Muscle of arm (tissue), 1 donor: ENCODE measurements at regions not wholly inside any gene's neighbourhood (a gene's known extent, or its start where the extent isn't known, plus 50 kb on each side); places are given as distances from the start of the nearest gene placed in this dataset.

Experiments used
- DNase-seq: peaks from one replicate; pipeline ENCODE4 v3.0.0-alpha.2; 2013

DNA sequence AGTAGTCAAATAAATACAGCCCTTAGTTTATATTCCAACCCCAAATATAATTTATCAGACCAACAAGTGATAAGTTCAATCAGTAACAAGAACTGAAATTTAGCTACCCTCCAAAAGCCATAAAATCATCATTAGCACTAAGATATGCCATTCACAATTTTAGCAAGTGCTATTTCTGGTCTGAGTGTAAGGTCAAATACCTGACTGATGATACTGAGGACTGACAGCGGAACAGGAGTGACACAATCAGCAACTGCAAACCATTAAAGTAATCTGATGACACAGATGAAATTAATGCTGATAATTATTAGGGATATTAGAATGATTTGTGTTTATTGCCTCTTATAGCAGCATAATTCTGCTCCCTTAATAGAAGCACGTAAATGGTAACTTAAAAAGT is 152.7 kb upstream of the SPHKAP start:
- DNase-seq = no peak

DNA sequence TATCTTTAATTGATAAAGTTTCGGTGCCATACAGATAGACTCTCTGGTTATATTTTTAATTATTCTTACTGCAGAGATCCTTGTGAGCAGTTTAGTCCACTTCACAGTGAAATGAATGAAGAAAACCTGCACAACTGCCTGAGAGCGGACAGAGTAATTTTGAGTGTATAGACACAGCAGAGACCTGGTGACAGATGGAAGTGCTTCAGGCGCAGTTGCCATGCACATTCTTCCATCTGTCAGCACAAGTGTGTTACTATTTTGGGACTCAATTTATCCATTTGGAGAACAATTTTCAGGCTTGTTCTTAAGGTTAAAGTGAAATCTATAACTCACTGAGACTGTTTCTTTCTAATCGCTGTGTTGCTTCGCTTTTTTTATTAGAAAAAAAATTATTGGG is 147.8 kb upstream of the SPHKAP start:
- no peak for DNase-seq

DNA sequence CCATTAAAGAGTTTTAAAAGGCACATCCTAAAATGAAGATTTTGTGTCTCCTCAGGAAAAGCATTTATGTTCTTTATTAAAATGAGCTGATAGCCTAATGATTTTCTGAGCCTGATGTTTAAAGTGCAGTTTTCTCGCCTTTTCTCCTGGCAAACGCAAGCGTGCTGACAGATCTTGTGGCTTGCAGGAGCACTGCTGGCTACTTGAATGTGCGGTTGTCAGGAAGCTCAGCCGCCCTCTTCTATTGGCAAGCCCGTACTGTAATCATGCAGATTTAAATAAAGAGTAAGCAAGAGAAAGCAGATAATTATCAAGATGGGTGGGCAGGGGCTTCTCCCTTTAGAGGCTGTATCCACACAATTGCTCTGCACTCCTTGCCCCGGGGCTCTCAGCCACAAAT is 139.5 kb upstream of the SPHKAP start:
- DNase-seq = no peak

DNA sequence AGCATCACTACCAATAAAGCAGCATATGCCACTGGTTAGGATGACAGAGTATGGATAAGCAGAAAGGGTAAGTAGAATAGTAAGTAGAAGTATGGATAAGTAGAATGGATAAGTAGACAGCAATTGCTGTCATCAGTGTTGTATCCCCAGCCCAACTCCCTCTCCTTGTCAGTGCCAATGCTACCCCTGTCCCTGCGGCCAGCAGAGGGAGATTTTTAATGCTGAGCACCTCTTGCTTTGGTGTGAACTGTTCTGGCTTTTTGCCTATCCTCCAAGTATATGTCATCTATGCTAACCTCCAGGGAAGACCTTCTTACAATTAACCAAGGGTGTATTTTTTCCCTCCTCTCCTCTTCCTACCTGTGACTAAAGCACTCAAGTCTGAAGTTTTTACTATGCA is 136.7 kb upstream of the SPHKAP start:
- peak; percentile 3 for DNase-seq

DNA sequence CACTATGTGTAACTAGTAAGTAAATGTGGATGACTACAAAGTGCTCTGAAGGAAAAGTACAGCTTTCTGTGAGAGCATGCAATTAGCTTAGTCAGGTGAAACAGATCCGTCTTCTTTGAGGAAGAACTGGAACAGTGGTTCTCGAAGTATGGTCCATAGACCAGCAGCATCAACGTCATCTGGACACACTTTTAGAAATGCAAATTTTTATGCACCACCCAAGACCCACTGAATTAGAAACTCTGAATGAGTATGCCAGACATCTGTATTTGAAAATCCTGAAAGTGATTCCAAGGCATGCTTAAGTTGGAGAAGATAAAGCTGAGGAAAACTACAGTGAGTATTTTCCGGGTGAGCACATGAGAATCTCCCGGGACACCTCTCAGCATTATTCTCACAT is 130.7 kb upstream of the SPHKAP start:
- no peak for DNase-seq

DNA sequence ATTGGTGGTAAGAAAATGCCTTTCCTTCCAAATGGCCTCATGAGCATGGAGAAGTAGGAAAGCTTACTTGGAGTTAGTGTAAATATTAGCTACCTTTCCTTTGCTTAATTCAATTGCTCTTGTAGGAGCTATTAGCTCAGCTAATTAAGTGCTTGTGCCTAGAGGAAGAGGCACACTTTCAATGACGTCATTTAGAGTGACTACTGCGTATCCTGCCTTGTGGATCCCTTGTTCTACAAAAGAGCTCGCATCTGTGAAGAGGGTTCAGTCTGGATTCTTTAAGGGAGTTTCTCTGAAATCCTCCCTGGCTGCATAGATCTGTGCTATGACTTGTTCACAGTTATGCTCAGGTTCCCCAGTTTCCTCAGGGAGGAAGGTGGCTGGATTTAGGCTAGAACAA is 122.5 kb upstream of the SPHKAP start:
- DNase-seq = no peak

DNA sequence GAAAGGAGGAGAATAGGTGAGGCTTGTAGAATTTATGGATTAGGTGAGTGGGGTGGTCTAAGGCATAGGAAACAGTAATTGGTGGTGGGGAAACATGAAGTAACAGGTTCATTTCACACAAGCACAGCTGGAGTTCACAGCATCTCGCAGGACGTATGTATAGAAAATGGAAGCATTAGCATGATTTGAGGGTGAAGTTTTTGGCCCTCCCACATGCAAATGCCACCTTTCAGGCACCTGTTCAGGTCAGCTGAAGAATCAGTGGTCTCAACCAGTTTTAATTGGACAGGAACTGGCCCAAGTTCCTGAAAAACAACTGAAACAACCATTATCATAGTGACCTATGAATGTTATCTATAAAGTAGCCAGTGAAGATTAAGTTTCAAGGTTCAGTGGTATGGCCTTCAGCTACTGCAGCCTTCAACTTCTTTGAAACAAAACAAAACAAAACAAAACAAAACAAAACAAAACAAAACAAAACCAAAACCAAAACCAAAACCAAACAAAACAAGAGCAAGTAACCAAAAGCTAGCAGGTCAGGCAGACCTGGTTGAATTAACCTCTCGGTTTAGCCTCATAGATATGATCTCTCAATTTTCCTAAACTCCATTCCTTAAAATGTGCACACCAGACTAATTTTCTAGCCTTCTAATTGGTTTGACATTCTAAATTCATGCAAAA is 102.1 kb upstream of the SPHKAP start:
- DNase-seq = no peak

DNA sequence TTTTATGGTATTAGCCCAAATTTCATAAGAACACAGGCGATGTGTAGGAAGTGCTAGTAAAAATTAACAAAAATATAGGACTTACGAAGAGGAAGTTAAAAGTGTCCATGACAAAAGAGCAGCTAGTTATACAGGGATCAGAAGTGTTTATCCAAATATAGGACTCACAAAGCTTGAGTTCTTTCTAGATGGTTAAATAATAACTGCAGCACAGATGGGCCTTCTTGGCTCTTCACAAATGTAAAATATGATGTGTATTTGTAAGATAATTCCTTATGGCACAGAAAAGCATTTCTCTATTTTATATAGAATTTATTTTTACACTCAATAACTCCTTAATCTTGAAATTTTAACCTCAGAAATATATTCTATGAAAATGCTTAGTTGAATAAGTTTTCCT is 100.9 kb upstream of the SPHKAP start:
- DNase-seq = no peak

DNA sequence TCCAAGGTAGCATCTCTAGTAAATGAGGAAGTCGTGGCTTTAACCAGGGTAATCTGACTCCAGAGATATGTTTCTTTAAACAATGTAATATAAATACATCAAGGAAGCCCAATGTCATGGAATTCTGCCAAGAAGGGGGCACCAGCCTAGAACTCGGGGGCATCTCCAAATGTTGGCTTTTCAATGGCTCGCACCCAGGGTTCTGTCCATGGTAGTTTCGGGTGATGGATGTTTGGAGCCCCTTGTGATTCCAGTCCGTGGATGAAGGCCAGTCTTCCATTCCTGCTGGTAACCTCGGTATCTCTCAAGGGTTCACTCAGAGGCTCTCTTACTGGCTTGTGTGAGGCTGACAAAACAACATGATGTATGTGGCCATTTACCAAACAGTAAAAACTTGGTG is 91.7 kb upstream of the SPHKAP start:
- DNase-seq = no peak

DNA sequence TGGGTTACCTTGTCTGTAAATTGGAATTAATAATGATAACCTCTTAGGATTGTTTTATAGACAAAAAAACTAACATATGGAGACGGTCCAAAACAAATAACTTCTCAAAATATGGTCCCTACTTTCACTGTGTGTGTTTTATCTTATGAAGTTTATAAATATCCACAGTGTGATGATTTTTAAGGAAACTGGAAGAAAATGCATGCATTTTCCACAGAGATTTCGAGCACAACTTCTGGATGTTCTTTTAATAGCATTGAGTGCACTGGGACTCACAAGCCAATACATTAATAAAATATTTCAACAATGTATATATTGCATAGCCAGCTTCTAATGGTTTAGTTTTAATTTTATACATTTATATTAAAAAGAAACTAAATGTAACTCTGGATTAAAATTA is 87.9 kb upstream of the SPHKAP start:
- no peak for DNase-seq

DNA sequence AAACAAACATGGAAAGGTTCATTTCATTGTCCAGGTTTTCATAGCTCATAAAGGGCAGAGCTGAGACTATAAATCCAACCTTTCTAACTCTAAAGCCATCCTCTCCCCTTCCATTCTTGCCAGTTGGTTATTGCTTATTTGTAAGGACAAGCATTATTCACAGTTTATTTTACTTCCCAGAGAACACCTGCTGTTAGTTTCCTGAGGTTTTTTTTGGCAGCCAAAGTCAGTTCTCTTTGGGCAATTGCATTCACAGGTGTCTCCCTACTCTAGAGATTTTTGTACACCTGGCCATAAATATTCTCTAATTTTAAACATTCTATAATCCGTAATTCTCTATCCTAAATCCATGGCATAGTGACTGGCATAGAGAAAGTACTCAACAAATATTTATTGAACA is 87.3 kb upstream of the SPHKAP start:
- no peak for DNase-seq

DNA sequence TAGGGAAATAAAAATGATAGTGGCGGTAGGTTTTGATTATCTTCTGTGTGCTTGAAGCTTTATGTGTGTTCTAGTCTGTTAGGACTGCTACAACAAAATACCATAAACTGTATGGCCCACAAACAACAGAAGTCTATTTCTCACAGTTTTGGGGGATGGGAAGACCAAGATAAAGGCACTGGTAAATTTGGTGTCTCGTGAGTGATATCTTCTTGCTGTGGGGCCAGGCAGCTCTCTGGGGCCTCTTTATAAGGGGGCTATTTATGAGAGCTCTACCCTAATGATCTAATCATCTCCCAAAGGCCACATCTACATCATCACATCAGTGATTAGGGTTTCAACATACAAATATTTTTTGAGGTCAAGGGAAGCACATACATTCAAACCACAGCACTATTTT is 86.8 kb upstream of the SPHKAP start:
- DNase-seq = no peak

DNA sequence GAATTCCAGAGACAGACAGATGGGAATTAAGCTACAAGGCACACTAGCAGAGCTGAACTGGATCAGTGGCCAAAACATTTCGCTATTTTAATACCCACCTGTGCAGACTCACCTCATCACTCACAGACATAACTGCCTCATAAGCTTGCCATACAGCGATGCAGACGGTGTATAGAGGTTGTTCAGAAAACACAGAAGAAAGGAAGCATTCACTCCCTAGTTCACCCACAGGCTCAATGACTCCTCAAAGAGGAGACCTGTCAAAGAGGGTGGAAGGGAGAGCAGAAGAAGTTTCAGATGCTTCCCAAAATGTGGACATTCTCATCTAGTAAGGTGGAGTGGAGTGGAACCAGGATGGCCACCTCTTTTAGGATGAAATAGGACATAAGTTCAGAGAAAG is 81.7 kb upstream of the SPHKAP start:
- DNase-seq = no peak

DNA sequence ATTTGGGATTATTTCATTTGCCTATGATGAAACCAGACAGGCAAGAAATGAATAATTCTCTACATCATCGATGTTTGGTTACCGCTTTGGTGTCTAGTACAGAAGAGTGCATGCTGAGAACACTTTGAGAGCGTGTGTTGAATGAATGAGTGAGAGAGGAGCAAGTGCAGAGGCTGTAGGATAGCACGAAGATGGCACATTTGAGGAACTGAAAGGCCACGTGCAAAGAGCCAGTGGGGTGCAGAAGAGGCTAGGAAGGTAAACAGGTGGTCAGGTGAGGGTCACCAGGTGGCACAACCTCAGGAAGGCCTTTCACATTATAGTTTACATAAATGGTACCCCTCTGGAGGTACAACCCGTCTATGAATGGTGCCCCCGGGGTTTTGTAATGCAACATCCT is 80.1 kb upstream of the SPHKAP start:
- no peak for DNase-seq

DNA sequence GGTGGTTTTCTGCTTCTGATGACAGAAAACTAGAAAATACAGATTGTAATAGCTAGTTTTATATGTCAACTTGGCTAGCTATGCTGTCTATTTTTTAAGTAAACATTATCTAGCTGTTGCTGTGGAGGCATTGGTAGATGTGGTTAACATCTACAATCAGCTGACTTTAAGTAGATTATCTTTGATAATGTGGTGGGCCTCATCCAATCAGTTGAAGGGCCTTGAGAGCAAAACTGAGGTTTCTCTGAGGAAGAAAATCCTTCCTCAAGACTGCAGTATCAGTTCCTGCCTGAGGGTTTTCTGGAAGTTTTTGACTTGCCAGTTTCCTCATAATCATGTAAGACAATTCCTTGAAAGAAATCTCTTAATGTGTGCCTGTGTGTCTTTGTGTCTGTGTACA is 75.9 kb upstream of the SPHKAP start:
- DNase-seq = no peak

DNA sequence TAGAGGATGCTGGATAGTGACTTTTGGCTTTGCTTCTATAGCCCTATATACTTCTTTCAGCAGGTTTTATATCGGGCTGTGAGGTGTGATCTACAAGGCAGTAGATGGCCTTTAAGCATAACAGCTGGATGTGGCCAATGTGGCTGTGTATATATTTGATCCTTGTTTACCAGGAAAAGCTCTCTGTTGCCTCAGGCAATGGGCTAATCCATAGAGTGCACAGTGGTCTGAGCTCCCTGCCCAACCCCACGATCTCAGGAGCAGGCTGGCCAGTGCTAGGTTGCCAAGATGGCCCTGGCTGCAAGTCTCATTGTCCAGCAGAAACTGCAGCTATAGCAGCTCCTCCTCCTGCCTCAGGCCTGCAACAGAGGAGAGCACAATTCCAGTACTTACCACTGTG is 72.3 kb upstream of the SPHKAP start:
- DNase-seq = no peak

DNA sequence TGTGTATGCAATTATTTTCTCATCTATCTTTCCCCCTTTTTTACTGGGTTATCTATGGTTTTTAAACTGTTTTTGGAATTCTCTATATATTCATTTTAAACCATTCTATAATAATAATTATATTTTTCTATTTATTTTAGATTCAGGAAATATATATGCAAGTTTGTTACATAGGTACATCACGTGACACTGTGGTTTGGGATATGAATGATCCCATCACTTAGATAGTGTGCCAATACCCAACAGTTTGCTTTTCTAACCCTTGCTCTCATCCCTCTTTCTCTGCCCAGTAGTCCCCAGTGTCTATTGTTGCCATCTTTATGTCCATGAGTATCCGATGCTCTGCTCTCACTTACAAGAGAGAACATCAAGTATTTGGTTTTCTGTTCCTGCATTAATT is 65.8 kb upstream of the SPHKAP start:
- no peak for DNase-seq

DNA sequence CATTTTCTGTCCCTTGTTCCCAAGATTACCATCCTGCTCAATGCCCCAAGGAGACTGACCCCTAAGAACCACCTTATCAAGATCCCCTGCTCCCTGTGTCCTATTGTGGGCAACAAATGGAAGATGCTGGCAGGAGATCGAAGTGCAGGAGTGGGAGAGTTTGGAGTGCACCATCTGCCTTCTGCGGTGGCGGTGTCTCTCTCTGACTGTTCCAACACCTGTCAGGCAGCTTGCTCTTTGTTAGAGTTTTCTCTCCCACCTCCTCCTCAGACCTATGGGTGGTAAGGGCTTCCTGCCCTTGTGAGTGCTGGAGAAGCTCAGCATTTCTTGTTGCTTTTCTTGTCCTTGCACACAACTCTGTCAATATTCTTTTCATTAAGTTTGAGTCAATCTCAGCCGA is 64.1 kb upstream of the SPHKAP start:
- DNase-seq = no peak

DNA sequence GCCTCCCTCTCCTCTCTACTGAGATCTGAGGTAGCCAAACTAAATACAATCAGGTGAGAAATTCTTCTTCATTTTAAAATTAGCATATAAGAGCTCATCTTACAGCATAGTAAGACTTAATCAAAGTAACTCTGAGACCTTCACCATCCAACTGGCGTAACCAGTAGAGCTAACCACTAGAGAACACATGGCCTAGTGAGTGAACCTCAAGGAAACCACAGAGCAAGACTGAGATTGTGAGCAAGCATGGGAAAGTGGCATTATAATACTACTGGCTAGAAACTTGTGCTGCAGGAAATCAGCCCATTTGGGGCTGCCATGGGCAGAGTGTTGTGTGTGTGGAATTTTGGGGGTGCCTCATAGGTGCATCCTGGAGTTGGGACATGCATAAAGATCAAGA is 61.1 kb upstream of the SPHKAP start:
- DNase-seq = no peak

DNA sequence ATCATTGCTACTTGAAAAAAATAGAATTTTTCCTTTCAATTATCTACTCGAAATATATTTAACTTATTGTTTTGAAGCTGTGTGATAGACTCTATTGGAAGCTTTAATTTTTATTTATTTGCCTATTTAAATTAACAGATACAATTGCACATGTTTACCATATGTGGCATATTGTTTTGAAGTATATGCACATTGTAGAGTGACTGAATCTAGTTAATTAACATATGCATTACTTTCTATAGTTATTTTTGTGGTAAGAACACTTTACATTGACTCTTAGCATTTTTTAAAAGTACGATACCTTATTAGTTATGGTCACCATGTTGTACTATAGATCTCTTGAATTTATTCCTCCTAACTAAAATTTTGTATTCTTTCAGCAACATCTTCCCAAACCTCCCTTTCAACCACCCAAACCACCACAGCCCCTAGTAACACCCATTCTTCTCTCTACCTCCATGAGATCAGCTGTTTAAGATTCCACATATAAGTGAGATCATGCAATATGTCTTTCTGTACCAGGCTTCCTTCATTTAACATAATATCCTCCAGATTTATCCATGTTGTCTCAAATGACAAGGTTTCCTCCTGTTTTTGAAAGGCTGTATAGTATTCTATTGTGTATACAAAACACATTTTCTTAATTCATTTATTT is 58.5 kb upstream of the SPHKAP start:
- no peak for DNase-seq

DNA sequence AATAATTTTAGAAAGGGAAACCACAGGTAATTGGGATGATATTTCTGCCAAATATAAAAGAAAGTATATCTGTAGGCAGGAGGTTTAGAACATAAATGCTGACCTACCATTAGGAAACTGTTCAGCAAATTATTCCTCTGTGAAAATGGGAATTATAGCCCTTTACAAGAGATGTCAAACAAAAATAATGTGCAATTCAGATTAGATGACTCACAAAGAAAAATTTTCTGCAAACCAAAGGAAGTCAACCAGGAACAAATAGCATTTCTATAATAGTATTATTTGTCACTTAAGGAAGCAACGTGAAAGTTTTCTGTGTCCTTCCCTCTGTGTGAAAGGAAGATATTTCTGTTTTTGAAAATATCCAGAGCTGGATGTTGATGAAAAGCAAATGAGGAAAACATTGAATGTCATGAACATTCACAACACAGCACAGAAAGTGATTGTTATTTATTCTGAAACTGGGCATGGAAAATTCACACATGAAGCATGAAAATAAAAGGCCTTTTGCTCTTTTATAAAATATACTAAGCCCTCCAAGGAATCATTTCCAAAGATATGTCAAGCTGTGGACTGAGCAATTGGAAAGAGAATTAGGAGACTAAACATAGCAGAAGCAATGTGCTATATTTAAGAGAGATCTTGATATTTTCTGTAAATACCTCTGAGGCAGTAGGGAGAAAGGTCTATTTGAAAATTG is 57.9 kb upstream of the SPHKAP start:
- DNase-seq = no peak
